ENCODE measurements at regions not wholly inside any gene's neighbourhood (a gene's known extent, or its start where the extent isn't known, plus 50 kb on each side); places are given as distances from the start of the nearest gene placed in this dataset.

DNA sequence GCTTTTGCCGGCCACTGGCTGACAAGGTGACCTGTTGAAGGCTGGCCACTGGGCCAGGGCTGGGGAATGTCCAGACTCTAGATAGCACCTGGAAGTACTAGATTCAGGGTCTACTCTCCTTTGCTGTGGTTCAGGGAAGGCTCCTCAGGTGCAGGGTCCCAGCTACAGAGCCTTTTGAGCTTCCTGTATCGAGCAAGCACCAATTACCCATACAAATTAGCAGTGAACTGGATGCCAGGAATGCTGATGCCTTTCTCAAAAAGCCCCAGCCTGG lies 213.4 kb downstream of the CYP26B1 start:
- Histone ChIP-seq H3K27me3 (ENCODE audit: insufficient read depth, low read depth) (no peaks in the 10 kb centered on the region), H3K4me1 (ENCODE audit: low read depth, poor library complexity, severe bottlenecking) (no peaks in the 10 kb centered on the region), H3K4me3 (IDR thresholded peaks at IDR 0.05; ENCODE audit: insufficient read depth, low read depth, low read length) (no peak overlapping the region), H4K20me1 (ENCODE audit: insufficient read depth) (no peaks in the 10 kb centered on the region), H3K9ac (no peak overlapping the region), H3K36me3 (ENCODE audit: insufficient read depth) (no peaks in the 10 kb centered on the region), H2AFZ (ENCODE audit: low read depth) (no peak overlapping the region), H3K4me2 (no peak overlapping the region), H3K79me2 (ENCODE audit: insufficient read depth, low read depth) (no peaks in the 10 kb centered on the region), H3K27ac (no peak overlapping the region)
- TF ChIP-seq, protein P1, sequence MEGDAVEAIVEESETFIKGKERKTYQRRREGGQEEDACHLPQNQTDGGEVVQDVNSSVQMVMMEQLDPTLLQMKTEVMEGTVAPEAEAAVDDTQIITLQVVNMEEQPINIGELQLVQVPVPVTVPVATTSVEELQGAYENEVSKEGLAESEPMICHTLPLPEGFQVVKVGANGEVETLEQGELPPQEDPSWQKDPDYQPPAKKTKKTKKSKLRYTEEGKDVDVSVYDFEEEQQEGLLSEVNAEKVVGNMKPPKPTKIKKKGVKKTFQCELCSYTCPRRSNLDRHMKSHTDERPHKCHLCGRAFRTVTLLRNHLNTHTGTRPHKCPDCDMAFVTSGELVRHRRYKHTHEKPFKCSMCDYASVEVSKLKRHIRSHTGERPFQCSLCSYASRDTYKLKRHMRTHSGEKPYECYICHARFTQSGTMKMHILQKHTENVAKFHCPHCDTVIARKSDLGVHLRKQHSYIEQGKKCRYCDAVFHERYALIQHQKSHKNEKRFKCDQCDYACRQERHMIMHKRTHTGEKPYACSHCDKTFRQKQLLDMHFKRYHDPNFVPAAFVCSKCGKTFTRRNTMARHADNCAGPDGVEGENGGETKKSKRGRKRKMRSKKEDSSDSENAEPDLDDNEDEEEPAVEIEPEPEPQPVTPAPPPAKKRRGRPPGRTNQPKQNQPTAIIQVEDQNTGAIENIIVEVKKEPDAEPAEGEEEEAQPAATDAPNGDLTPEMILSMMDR (conservative IDR thresholded peaks at IDR 0.05; ENCODE audit: low read depth, low read length), result no peak

DNA sequence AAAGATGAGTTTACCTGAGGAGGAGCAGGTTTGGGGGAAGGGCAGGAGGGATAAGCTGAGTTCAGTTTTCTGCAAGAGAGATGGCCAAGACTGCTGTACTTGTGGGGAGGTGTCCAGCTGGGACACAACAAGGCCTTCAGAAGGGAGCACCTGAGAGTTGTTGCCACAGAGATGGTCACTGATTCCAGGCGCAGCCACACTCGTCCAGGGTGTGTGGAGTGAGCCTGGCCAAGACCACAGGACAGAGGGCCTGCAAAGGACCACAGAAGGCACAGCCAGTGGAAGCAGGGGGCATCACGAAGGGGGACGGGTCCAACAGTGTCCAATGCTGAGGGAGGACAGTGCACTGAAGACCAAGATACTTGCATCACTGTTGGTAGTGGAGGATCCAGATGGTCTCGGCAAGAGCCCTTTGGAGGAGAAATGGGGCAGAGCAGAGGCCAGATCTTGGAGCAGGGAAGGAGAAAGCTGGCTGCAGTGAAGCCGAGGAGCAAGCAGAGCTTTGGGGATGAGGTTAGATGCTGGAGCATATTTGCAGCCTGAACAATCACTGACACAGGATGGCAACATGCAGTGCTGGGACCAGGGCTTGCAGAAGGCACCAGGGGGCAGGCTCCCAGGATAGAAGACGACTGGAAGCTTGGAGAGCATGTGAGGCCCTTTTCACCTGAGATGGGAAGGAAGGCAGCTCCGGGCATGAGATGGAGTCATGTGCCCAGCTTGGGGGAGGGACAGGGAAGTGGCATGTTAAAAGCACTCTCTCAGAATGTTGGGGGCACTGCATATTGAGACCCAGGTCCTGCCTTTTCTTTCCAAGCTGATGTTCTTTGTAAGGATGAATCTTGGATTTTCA lies 214.0 kb downstream of the CYP26B1 start:
- Histone ChIP-seq H3K4me1 (ENCODE audit: low read depth, poor library complexity, severe bottlenecking) (no peaks in the 10 kb centered on the region), H3K27me3 (ENCODE audit: insufficient read depth, low read depth) (no peaks in the 10 kb centered on the region), H3K9ac (no peak overlapping the region), H3K4me3 (IDR thresholded peaks at IDR 0.05; ENCODE audit: insufficient read depth, low read depth, low read length) (no peak overlapping the region), H4K20me1 (ENCODE audit: insufficient read depth) (no peaks in the 10 kb centered on the region), H3K27ac (no peak overlapping the region), H3K79me2 (ENCODE audit: insufficient read depth, low read depth) (no peaks in the 10 kb centered on the region), H3K36me3 (ENCODE audit: insufficient read depth) (no peaks in the 10 kb centered on the region), H2AFZ (ENCODE audit: low read depth) (no peak overlapping the region), H3K4me2 (no peak overlapping the region)
- TF ChIP-seq, protein P1 (conservative IDR thresholded peaks at IDR 0.05; ENCODE audit: low read depth, low read length), result no peak

- no peaks in the 10 kb centered on the region for H3K36me3 ChIP-seq (ENCODE audit: insufficient read depth)
- no peak overlapping the region for H3K27ac ChIP-seq
- TF ChIP-seq, protein P1 (conservative IDR thresholded peaks at IDR 0.05; ENCODE audit: low read depth, low read length), result no peak
- no peaks in the 10 kb centered on the region for H3K79me2 ChIP-seq (ENCODE audit: insufficient read depth, low read depth)
- no peak overlapping the region for H2AFZ ChIP-seq (ENCODE audit: low read depth)
- H3K4me1 ChIP-seq (ENCODE audit: low read depth, poor library complexity, severe bottlenecking), result no peaks in the 10 kb centered on the region
- no peaks in the 10 kb centered on the region for H4K20me1 ChIP-seq (ENCODE audit: insufficient read depth)
- H3K27me3 ChIP-seq (ENCODE audit: insufficient read depth, low read depth), result no peaks in the 10 kb centered on the region
- H3K4me2 ChIP-seq, result no peak overlapping the region
- H3K9ac ChIP-seq, result no peak overlapping the region
- H3K4me3 ChIP-seq (IDR thresholded peaks at IDR 0.05; ENCODE audit: insufficient read depth, low read depth, low read length), result no peak overlapping the region
Observed at GRCh38 chr2:71932780-71933466, 214.7 kb downstream of the CYP26B1 start.

GRCh38 chr2:71932037-71932779 lies 215.5 kb downstream of the CYP26B1 start:
- Histone ChIP-seq H3K27me3 (ENCODE audit: insufficient read depth, low read depth) (no peaks in the 10 kb centered on the region), H3K27ac (no peak overlapping the region), H2AFZ (ENCODE audit: low read depth) (no peak overlapping the region), H3K4me2 (no peak overlapping the region), H3K79me2 (ENCODE audit: insufficient read depth, low read depth) (no peaks in the 10 kb centered on the region), H3K4me1 (ENCODE audit: low read depth, poor library complexity, severe bottlenecking) (no peaks in the 10 kb centered on the region), H4K20me1 (ENCODE audit: insufficient read depth) (no peaks in the 10 kb centered on the region), H3K36me3 (ENCODE audit: insufficient read depth) (no peaks in the 10 kb centered on the region), H3K9ac (no peak overlapping the region), H3K4me3 (IDR thresholded peaks at IDR 0.05; ENCODE audit: insufficient read depth, low read depth, low read length) (no peak overlapping the region)
- TF ChIP-seq, protein P1 (conservative IDR thresholded peaks at IDR 0.05; ENCODE audit: low read depth, low read length), result no peak
